ENCODE measurements at regions not wholly inside any gene's neighbourhood (a gene's known extent, or its start where the extent isn't known, plus 50 kb on each side); places are given as distances from the start of the nearest gene placed in this dataset.

- TF ChIP-seq CTCF (IDR thresholded peaks at IDR 0.05) (no peak), POLR2AphosphoS5 (IDR thresholded peaks at IDR 0.05) (no peak), POLR2A (IDR thresholded peaks at IDR 0.05) (no peak), EP300 (IDR thresholded peaks at IDR 0.05) (no peak)
Measured at GRCh38 chr7:54940748-54941147, 78.1 kb upstream of the EGFR start.

Data from suprapubic skin (tissue), 4 donors.